ENCODE measurements at regions not wholly inside any gene's neighbourhood (a gene's known extent, or its start where the extent isn't known, plus 50 kb on each side); places are given as distances from the start of the nearest gene placed in this dataset.

DNA sequence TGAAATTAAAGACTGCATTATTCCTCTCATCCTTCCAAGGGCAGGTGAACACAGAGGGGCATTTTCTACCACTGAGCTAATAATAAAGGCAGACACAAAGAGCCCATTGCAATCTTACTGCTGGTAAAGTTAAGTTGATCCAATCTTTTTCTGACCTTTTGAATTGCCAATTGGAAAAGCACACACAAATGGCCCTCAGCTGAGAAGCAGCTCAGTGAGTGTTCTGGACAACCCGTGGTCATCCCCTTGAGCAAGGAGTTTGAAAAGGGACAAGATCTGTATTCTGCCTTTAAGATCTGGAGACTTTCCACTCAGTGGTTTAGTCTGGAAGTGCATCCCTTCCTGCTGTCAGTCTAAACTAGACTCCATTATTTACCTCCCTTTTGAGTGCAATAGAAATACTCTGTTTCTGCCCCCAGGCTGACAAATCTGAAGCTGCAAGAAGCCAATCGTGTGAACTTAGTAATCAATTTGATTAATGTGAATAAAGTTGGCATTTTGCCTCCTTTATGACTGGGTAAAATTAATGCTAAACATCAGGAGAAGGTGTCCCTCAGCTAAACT is 835.7 kb downstream of the MAT2B start:
- TF ChIP-seq EZH2 (IDR thresholded peaks at IDR 0.05; ENCODE audit: borderline replicate concordance) (no peak), EZH2phosphoT487 (IDR thresholded peaks at IDR 0.05; ENCODE audit: low read depth, severe bottlenecking, unreplicated experiment) (no peak)

All from hepatocyte (in vitro differentiated cells).